Stimulated activated naive CD8-positive, alpha-beta T cell treated with anti-CD3 and anti-CD28 coated beads, Interleukin-15, Interleukin-2, amounts not matched to agents 100 ng/mL and 50 ng/mL, for 24 hours (primary cell): ENCODE measurements at regions not wholly inside any gene's neighbourhood (a gene's known extent, or its start where the extent isn't known, plus 50 kb on each side); places are given as distances from the start of the nearest gene placed in this dataset.
"Not testable (repeated sequence)": the region's sequence is repeated elsewhere in the genome, so short reads cannot be mapped to it uniquely, and the experiment has no call there.

ENCODE experiments used
- H3K27ac Mint-ChIP-seq: one replicate; pipeline ENCODE4 v1.8.0; 2021; ENCODE audit warnings: mild to moderate bottlenecking, mixed read lengths
- H3K27me3 Mint-ChIP-seq: one replicate; pipeline ENCODE4 v1.8.0; 2021; ENCODE audit warnings: mixed read lengths
- H3K36me3 Mint-ChIP-seq: one replicate; pipeline ENCODE4 v1.8.0; 2021; ENCODE audit warnings: low read depth, mixed read lengths
- H3K4me1 Mint-ChIP-seq: one replicate; pipeline ENCODE4 v1.8.0; 2021; ENCODE audit warnings: low read depth, mixed read lengths
- H3K4me3 Mint-ChIP-seq: one replicate; pipeline ENCODE4 v1.8.0; 2021; ENCODE audit warnings: mild to moderate bottlenecking, mixed read lengths
- H3K9me3 Mint-ChIP-seq: one replicate; pipeline ENCODE4 v1.8.0; 2021; ENCODE audit warnings: mixed read lengths

- H3K27ac Mint-ChIP-seq: no peak overlapping the region
- H3K36me3 Mint-ChIP-seq: no peaks in the 10 kb centered on the region
- no peaks in the 10 kb centered on the region for H3K27me3 Mint-ChIP-seq
- H3K9me3 Mint-ChIP-seq: no peaks in the 10 kb centered on the region
- no peaks in the 10 kb centered on the region for H3K4me1 Mint-ChIP-seq
- no peak overlapping the region for H3K4me3 Mint-ChIP-seq
Measured at GRCh38 chr6:6995328-6995727, 112.4 kb upstream of the RREB1 start.

- Mint-ChIP-seq H3K4me3 (no peak overlapping the region), H3K4me1 (no peaks in the 10 kb centered on the region), H3K27me3 (no peaks in the 10 kb centered on the region), H3K36me3 (no peaks in the 10 kb centered on the region), H3K9me3 (no peaks in the 10 kb centered on the region), H3K27ac (no peak overlapping the region)
Measured at GRCh38 chr6:6996124-6996523, 111.6 kb upstream of the RREB1 start.

GRCh38 chr6:6997263-6998193 lies 110.2 kb upstream of the RREB1 start:
- no peaks in the 10 kb centered on the region for H3K27me3 Mint-ChIP-seq
- H3K4me1 Mint-ChIP-seq: no peaks in the 10 kb centered on the region
- H3K4me3 Mint-ChIP-seq: no peak overlapping the region
- no peak overlapping the region for H3K27ac Mint-ChIP-seq
- H3K36me3 Mint-ChIP-seq: no peaks in the 10 kb centered on the region
- no peaks in the 10 kb centered on the region for H3K9me3 Mint-ChIP-seq

- Mint-ChIP-seq H3K27ac (no peak overlapping the region), H3K27me3 (no peaks in the 10 kb centered on the region), H3K4me3 (no peak overlapping the region), H3K36me3 (no peaks in the 10 kb centered on the region), H3K4me1 (no peaks in the 10 kb centered on the region), H3K9me3 (no peaks in the 10 kb centered on the region)
Measured at GRCh38 chr6:6998194-6998569, 109.6 kb upstream of the RREB1 start.

- no peaks in the 10 kb centered on the region for H3K36me3 Mint-ChIP-seq
- no peaks in the 10 kb centered on the region for H3K9me3 Mint-ChIP-seq
- H3K27me3 Mint-ChIP-seq: no peaks in the 10 kb centered on the region
- H3K27ac Mint-ChIP-seq: no peak overlapping the region
- H3K4me3 Mint-ChIP-seq: no peak overlapping the region
- peaks cover 4% of the 10 kb centered on the region for H3K4me1 Mint-ChIP-seq
Measured at GRCh38 chr6:7000825-7001777, 106.7 kb upstream of the RREB1 start.

- no peaks in the 10 kb centered on the region for H3K27me3 Mint-ChIP-seq
- no peak overlapping the region for H3K27ac Mint-ChIP-seq
- H3K36me3 Mint-ChIP-seq: no peaks in the 10 kb centered on the region
- no peak overlapping the region for H3K4me3 Mint-ChIP-seq
- no peaks in the 10 kb centered on the region for H3K9me3 Mint-ChIP-seq
- peaks cover 11% of the 10 kb centered on the region for H3K4me1 Mint-ChIP-seq
Measured at GRCh38 chr6:7003041-7003440, 104.7 kb upstream of the RREB1 start.

- no peak overlapping the region for H3K4me3 Mint-ChIP-seq
- H3K27ac Mint-ChIP-seq: no peak overlapping the region
- peaks cover 11% of the 10 kb centered on the region for H3K4me1 Mint-ChIP-seq
- H3K27me3 Mint-ChIP-seq: no peaks in the 10 kb centered on the region
- H3K9me3 Mint-ChIP-seq: no peaks in the 10 kb centered on the region
- no peaks in the 10 kb centered on the region for H3K36me3 Mint-ChIP-seq
Measured at GRCh38 chr6:7004581-7005297, 103.0 kb upstream of the RREB1 start.

- peaks cover 11% of the 10 kb centered on the region for H3K4me1 Mint-ChIP-seq
- no peaks in the 10 kb centered on the region for H3K36me3 Mint-ChIP-seq
- H3K27ac Mint-ChIP-seq: no peak overlapping the region
- no peaks in the 10 kb centered on the region for H3K9me3 Mint-ChIP-seq
- no peaks in the 10 kb centered on the region for H3K27me3 Mint-ChIP-seq
- no peak overlapping the region for H3K4me3 Mint-ChIP-seq
Measured at GRCh38 chr6:7006515-7007191, 101.1 kb upstream of the RREB1 start.

- Mint-ChIP-seq H3K36me3 (no peaks in the 10 kb centered on the region), H3K27ac (no peak overlapping the region), H3K9me3 (no peaks in the 10 kb centered on the region), H3K4me3 (no peak overlapping the region), H3K27me3 (peaks cover 3% of the 10 kb centered on the region), H3K4me1 (peaks cover 11% of the 10 kb centered on the region)
Measured at GRCh38 chr6:7008451-7008988, 99.2 kb upstream of the RREB1 start.

GRCh38 chr6:7016226-7016625 lies 91.5 kb upstream of the RREB1 start:
- H3K27ac Mint-ChIP-seq: no peak overlapping the region
- no peaks in the 10 kb centered on the region for H3K36me3 Mint-ChIP-seq
- H3K4me3 Mint-ChIP-seq: no peak overlapping the region
- H3K27me3 Mint-ChIP-seq: peaks cover 3% of the 10 kb centered on the region
- no peaks in the 10 kb centered on the region for H3K9me3 Mint-ChIP-seq
- no peaks in the 10 kb centered on the region for H3K4me1 Mint-ChIP-seq

GRCh38 chr6:7021301-7021700 lies 86.5 kb upstream of the RREB1 start:
- no peak overlapping the region for H3K4me3 Mint-ChIP-seq
- no peaks in the 10 kb centered on the region for H3K4me1 Mint-ChIP-seq
- no peaks in the 10 kb centered on the region for H3K9me3 Mint-ChIP-seq
- H3K27me3 Mint-ChIP-seq: no peaks in the 10 kb centered on the region
- H3K36me3 Mint-ChIP-seq: no peaks in the 10 kb centered on the region
- H3K27ac Mint-ChIP-seq: no peak overlapping the region

GRCh38 chr6:7025861-7026260 lies 81.9 kb upstream of the RREB1 start:
- H3K9me3 Mint-ChIP-seq: no peaks in the 10 kb centered on the region
- H3K4me3 Mint-ChIP-seq: no peak overlapping the region
- no peak overlapping the region for H3K27ac Mint-ChIP-seq
- H3K27me3 Mint-ChIP-seq: peaks cover 8% of the 10 kb centered on the region
- H3K36me3 Mint-ChIP-seq: no peaks in the 10 kb centered on the region
- H3K4me1 Mint-ChIP-seq: peaks cover 4% of the 10 kb centered on the region

GRCh38 chr6:7028963-7029362 lies 78.8 kb upstream of the RREB1 start:
- not testable (repeated sequence) for H3K27me3 Mint-ChIP-seq, H3K4me3 Mint-ChIP-seq

GRCh38 chr6:7030968-7031367 lies 76.8 kb upstream of the RREB1 start:
- not testable (repeated sequence) for H3K9me3 Mint-ChIP-seq, H3K27ac Mint-ChIP-seq, H3K4me1 Mint-ChIP-seq, H3K4me3 Mint-ChIP-seq, H3K27me3 Mint-ChIP-seq, H3K36me3 Mint-ChIP-seq

More at GRCh38 chr6:7028963-7029362, 78.8 kb upstream of the RREB1 start:
- H3K36me3 Mint-ChIP-seq, H3K27ac Mint-ChIP-seq, H3K4me1 Mint-ChIP-seq, H3K9me3 Mint-ChIP-seq: not testable (repeated sequence)
